K562 (cell line): ENCODE measurements at regions not wholly inside any gene's neighbourhood (a gene's known extent, or its start where the extent isn't known, plus 50 kb on each side); places are given as distances from the start of the nearest gene placed in this dataset.

Experiments used
- ATAC-seq: fragments of 200-7000 bp; cut with Tn5 transposase; 3 replicates; pipeline ENCODE4 v1.9.1; 2020; ENCODE audit warnings: moderate library complexity
- BruUV-seq: library from RNA; stranded (reverse); fragments of 400-500 nt; replicated peaks from 2 replicates; lab custom pipeline; 2021; lab: Mats Ljungman, UMichigan
- CTCF ChIA-PET: fragments of 300-600 bp; formaldehyde crosslinking; extraction: SDS; loops from one replicate; lab custom pipeline; 2021; ENCODE audit warnings: low intra/inter-chr PET ratio; lab: Yijun Ruan, JAX
- POLR2A ChIA-PET: fragments of 300-600, 350-650 bp; sonication (Branson Sonifier 250); formaldehyde crosslinking; extraction: SDS; loops from one replicate; lab custom pipeline; 2021; ENCODE audit warnings: antibody characterized with exemption, inconsistent platforms; lab: Yijun Ruan, JAX
- DNase-seq, 4 experiments: peaks; one replicate each; pipeline versions ENCODE4 v3.0.0 to v3.0.0-alpha.2; 2011 to 2018; ENCODE audit warnings: low spot score in 3 of 4, mixed read lengths in 3 of 4; ENCODE audit errors: extremely low read depth in 1 of 4
- FAIRE-seq: peaks from 2 replicates; lab custom pipeline; 2011; peaks lifted over from hg19 to GRCh38; lab: Jason Lieb, UNC
- H2AFZ ChIP-seq: 2 replicates; pipeline ENCODE4 v1.6.0; 2011; ENCODE audit warnings: low read depth, low read length, control low read depth, inconsistent platforms
- H3K27ac ChIP-seq: fragments of 200-600 bp; 3 replicates; pipeline ENCODE4 v1.8.0; 2011; ENCODE audit warnings: low read depth, mild to moderate bottlenecking, control low read depth, inconsistent platforms, low read length, moderate library complexity, mixed read lengths; ENCODE audit errors: extremely low read depth
- H3K27me3 ChIP-seq, 2 experiments: fragments of 300-600 bp in 1 of 2; 2 replicates in 1 of 2; 3 replicates in 1 of 2; pipeline versions ENCODE4 v1.6.0 to v1.8.0; 2011; ENCODE audit warnings: inconsistent platforms in 2 of 2, low read length in 2 of 2, mild to moderate bottlenecking in 1 of 2, mixed read lengths in 1 of 2, moderate library complexity in 1 of 2; ENCODE audit not compliant: control insufficient read depth in 2 of 2, insufficient read depth in 2 of 2
- H3K36me3 ChIP-seq: fragments of 300-600 bp; 3 replicates; pipeline ENCODE4 v1.8.0; 2011; ENCODE audit warnings: mild to moderate bottlenecking, low read length, inconsistent platforms; ENCODE audit not compliant: control insufficient read depth, insufficient read depth
- H3K4me1 ChIP-seq, 2 experiments: fragments of 200-600 bp in 1 of 2; replicated peaks in 1 of 2; 2 replicates in 1 of 2; 3 replicates in 1 of 2; pipeline versions ENCODE4 v1.5.1 to v1.8.0; 2011; ENCODE audit warnings: inconsistent platforms in 2 of 2, low read length in 2 of 2, mild to moderate bottlenecking in 1 of 2, mixed read lengths in 1 of 2, moderate library complexity in 1 of 2; ENCODE audit not compliant: control insufficient read depth in 2 of 2, insufficient read depth in 2 of 2
- H3K4me2 ChIP-seq: 2 replicates; pipeline ENCODE4 v1.6.1; 2011; ENCODE audit warnings: low read length, control low read depth, inconsistent platforms, mixed read lengths; ENCODE audit not compliant: insufficient read depth
- H3K4me3 ChIP-seq: fragments of 200-600 bp; sonication (generic), shearing (Covaris generic); 2 replicates; pipeline ENCODE4 v1.5.1; 2016; ENCODE audit warnings: control low read depth, inconsistent platforms
- H3K79me2 ChIP-seq: fragments of 200-600 bp; 3 replicates; pipeline ENCODE4 v1.8.0; 2011; ENCODE audit warnings: low read length, inconsistent platforms; ENCODE audit not compliant: control insufficient read depth, insufficient read depth
- H3K9ac ChIP-seq, 2 experiments: 2 replicates each; pipeline versions ENCODE4 v1.6.0 to v1.6.1; 2011; ENCODE audit warnings: low read depth in 2 of 2, low read length in 2 of 2, control low read depth in 1 of 2, inconsistent platforms in 1 of 2, mild to moderate bottlenecking in 1 of 2, mixed read lengths in 1 of 2; ENCODE audit not compliant: insufficient read depth in 1 of 2
- H3K9me1 ChIP-seq: one replicate; pipeline ENCODE4 v1.6.0; 2011; ENCODE audit warnings: inconsistent platforms, mild to moderate bottlenecking, low read length, moderate library complexity; ENCODE audit not compliant: control insufficient read depth, insufficient read depth
- H3K9me3 ChIP-seq: replicated peaks from 2 replicates; pipeline ENCODE4 v1.5.1; 2011; ENCODE audit warnings: low read depth, low read length, inconsistent platforms; ENCODE audit not compliant: control insufficient read depth, insufficient read depth
- H4K20me1 ChIP-seq: replicated peaks from 2 replicates; pipeline ENCODE4 v1.6.1; 2011; ENCODE audit warnings: low read length, inconsistent platforms, mixed read lengths; ENCODE audit not compliant: control insufficient read depth, insufficient read depth
- BHLHE40 ChIP-seq: IDR thresholded peaks from 2 replicates; pipeline ENCODE4 v1.6.1; 2011; ENCODE audit warnings: low read length, improper control_type of control experiment
- CREB3L1 ChIP-seq: fragments of 450-650 bp; IDR thresholded peaks from 2 replicates; pipeline ENCODE4 v1.6.1; 2014; ENCODE audit warnings: low read depth, mild to moderate bottlenecking, moderate library complexity, borderline replicate concordance
- CTCF ChIP-seq, 3 experiments: IDR thresholded peaks in 2 of 3; conservative IDR thresholded peaks in 1 of 3; 2 replicates each; pipeline ENCODE4 v1.5.1; 2011 to 2012; ENCODE audit warnings: low read length in 3 of 3, mild to moderate bottlenecking in 3 of 3, control low read depth in 2 of 3, improper control_type of control experiment in 1 of 3, inconsistent platforms in 1 of 3, low read depth in 1 of 3, mixed read lengths in 1 of 3, moderate library complexity in 1 of 3; ENCODE audit not compliant: insufficient read depth in 2 of 3
- NFYB ChIP-seq: IDR thresholded peaks from 2 replicates; pipeline ENCODE4 v1.6.1; 2011; ENCODE audit warnings: mild to moderate bottlenecking, moderate library complexity; ENCODE audit not compliant: insufficient read length; ENCODE audit errors: extremely low read depth
- RHOXF2B ChIP-seq: fragments of 250-450 bp; sonication (Bioruptor Pico); conservative IDR thresholded peaks from 2 replicates; pipeline ENCODE4 v1.5.1; 2021
- WGBS: fragments of 100-300 bp; shearing (Covaris generic); methylation state at CpG from one replicate; pipeline ENCODE4 v1.1.6; 2016; ENCODE audit warnings: low coverage, mixed read lengths; ENCODE audit not compliant: insufficient coverage; ENCODE audit errors: missing lambda C conversion rate; 5-methylcytosine and 5-hydroxymethylcytosine counted together
- in situ Hi-C: fragments of 300-500 bp; cut with MboI; formaldehyde crosslinking; loops from 4 replicates; pipeline ENCODE4 v1.15.0; 2018; ENCODE audit warnings: inconsistent platforms, mixed read lengths
- intact Hi-C: fragments of 100-400 bp; cut with micrococcal nuclease; formaldehyde crosslinking; loops from 2 replicates; pipeline ENCODE4 v1.14.2; 2022
- TF ChIP-seq, protein P1 (sequence below): sonication (generic); formaldehyde crosslinking; IDR thresholded peaks from 2 replicates; pipeline ENCODE4 v1.8.0; 2022; ENCODE audit warnings: mild to moderate bottlenecking, low read depth, missing genetic modification reagents
- TF ChIP-seq, protein P2 (sequence below), 2 experiments: fragments of 450-650 bp; conservative IDR thresholded peaks; 2 replicates each; pipeline ENCODE4 v1.6.1; 2017; ENCODE audit warnings: mild to moderate bottlenecking in 2 of 2, moderate library complexity in 2 of 2

- no TSS peak for BruUV-seq
- Histone ChIP-seq H3K27me3 (peaks cover 12 to 69% of the 10 kb centered on the region in 2 experiments), H3K4me1 (peaks cover 0 to 15% of the 10 kb centered on the region in 2 experiments; a peak in 1 of 5 replicates), H3K27ac (no peak overlapping the region), H3K79me2 (no peaks in the 10 kb centered on the region), H4K20me1 (no peaks in the 10 kb centered on the region; the same call in none of the 2 replicates), H3K4me2 (peak overlapping the region; percentile 17; the same call in 1 of the 2 replicates), H3K36me3 (no peaks in the 10 kb centered on the region; the same call in 2 of the 3 replicates), H3K9ac (no peak overlapping the region), H2AFZ (peak overlapping the region; percentile 23; the same call in 1 of the 2 replicates), H3K9me3 (peaks cover 8% of the 10 kb centered on the region; the same call in 1 of the 2 replicates), H3K4me3 (no peak overlapping the region), H3K9me1 (no peaks in the 10 kb centered on the region)
- ChIA-PET POLR2A (no interaction called here), CTCF (no interaction called here)
- WGBS = 4% methylated on average over 9 of the region's 9 CpGs
- peak; percentile 73 for ATAC-seq
- in situ Hi-C loops (no loop called here), intact Hi-C loops (no loop called here)
- peak; percentile 42 for FAIRE-seq
- peak in 2 of 4 experiments; percentile 28 to 29 for DNase-seq
- no peak for TF ChIP-seq NFYB
- peak in 2 of 3 experiments; percentile 11 to 30; a peak in 3 of 6 replicates for TF ChIP-seq CTCF (IDR thresholded peaks at IDR 0.05 in 2 of 3, conservative IDR thresholded peaks at IDR 0.05 in 1 of 3; ENCODE audit: insufficient read depth in 2 of 3, low read depth in 1 of 3, low read length in 3 of 3)
- TF ChIP-seq, protein P1, sequence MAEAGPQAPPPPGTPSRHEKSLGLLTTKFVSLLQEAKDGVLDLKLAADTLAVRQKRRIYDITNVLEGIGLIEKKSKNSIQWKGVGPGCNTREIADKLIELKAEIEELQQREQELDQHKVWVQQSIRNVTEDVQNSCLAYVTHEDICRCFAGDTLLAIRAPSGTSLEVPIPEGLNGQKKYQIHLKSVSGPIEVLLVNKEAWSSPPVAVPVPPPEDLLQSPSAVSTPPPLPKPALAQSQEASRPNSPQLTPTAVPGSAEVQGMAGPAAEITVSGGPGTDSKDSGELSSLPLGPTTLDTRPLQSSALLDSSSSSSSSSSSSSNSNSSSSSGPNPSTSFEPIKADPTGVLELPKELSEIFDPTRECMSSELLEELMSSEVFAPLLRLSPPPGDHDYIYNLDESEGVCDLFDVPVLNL (CRISPR knock-in tag) = no peak
- TF ChIP-seq, protein P2, sequence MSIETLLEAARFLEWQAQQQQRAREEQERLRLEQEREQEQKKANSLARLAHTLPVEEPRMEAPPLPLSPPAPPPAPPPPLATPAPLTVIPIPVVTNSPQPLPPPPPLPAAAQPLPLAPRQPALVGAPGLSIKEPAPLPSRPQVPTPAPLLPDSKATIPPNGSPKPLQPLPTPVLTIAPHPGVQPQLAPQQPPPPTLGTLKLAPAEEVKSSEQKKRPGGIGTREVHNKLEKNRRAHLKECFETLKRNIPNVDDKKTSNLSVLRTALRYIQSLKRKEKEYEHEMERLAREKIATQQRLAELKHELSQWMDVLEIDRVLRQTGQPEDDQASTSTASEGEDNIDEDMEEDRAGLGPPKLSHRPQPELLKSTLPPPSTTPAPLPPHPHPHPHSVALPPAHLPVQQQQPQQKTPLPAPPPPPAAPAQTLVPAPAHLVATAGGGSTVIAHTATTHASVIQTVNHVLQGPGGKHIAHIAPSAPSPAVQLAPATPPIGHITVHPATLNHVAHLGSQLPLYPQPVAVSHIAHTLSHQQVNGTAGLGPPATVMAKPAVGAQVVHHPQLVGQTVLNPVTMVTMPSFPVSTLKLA (conservative IDR thresholded peaks at IDR 0.05) = 0 out of 4 replicates have a peak, but pooled peaks have one; percentile 25 to 26
- TF ChIP-seq BHLHE40 = peak; percentile 28; the same call in 1 of the 2 replicates
- peak; percentile 30; the same call in 1 of the 2 replicates for TF ChIP-seq CREB3L1
- TF ChIP-seq RHOXF2B = no peak
Observed at GRCh38 chr5:1934056-1934394, 51.3 kb upstream of the IRX4 start.
